ENCODE measurements at regions not wholly inside any gene's neighbourhood (a gene's known extent, or its start where the extent isn't known, plus 50 kb on each side); places are given as distances from the start of the nearest gene placed in this dataset.

DNA sequence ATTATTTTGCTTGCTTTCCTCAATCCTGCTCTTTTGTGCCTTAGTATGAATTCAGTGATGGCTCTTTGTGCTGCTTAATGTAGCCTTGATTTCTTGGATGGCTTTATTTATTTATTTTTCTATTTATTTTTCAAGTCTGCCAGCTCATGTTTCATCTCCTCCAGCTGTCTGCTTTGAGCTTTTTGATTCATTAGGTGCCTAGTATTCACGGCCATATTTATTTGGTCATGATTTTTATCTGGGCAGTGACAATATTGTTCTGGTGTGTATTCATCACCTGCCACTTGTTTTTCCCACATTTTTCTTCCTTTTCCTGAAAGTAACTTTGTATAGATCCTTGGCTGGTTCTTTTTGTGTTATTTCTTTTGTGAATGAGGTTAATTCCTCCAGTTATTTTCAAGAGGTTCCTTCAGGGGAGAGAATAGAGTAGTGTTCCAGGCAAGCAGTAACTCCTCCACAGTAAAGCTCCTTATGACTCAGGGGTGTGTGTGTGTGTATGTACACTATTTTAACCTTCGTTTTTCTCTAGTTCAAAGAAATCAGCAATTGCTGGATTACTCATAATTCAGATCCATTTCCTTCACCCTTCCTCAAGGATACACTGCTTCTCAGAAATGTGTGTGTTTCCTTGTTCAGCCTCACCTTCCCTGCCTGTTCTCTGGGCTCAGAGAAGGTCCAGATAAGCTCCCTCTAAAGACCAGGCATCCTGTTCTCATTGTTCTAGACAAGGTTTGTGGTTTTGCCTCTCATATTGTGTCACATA is 51.6 kb upstream of the PMCH start:
- peak; percentile 3 for DNase-seq (ENCODE audit: unreplicated experiment)
- H3K4me3 Mint-ChIP-seq (ENCODE audit: unreplicated experiment), result no peak overlapping the region
- no peaks in the 10 kb centered on the region for H3K27me3 Mint-ChIP-seq (ENCODE audit: insufficient read depth, unreplicated experiment)

More for the DNA sequence above, 51.6 kb upstream of the PMCH start:
- TF ChIP-seq, protein P1, sequence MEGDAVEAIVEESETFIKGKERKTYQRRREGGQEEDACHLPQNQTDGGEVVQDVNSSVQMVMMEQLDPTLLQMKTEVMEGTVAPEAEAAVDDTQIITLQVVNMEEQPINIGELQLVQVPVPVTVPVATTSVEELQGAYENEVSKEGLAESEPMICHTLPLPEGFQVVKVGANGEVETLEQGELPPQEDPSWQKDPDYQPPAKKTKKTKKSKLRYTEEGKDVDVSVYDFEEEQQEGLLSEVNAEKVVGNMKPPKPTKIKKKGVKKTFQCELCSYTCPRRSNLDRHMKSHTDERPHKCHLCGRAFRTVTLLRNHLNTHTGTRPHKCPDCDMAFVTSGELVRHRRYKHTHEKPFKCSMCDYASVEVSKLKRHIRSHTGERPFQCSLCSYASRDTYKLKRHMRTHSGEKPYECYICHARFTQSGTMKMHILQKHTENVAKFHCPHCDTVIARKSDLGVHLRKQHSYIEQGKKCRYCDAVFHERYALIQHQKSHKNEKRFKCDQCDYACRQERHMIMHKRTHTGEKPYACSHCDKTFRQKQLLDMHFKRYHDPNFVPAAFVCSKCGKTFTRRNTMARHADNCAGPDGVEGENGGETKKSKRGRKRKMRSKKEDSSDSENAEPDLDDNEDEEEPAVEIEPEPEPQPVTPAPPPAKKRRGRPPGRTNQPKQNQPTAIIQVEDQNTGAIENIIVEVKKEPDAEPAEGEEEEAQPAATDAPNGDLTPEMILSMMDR (IDR thresholded peaks at IDR 0.05; ENCODE audit: unreplicated experiment), result no peak
- ChIA-PET POLR2A (no interaction called here), CTCF (interaction anchor here (0.6 to 1.7 kb wide), 5 partner anchors 36 to 236 kb away, joined by 3 to 13 read pairs (median 5); no protein-coding TSS in a partner anchor)
- intact Hi-C loops (cut with micrococcal nuclease), result no loop called here
- H3K27ac Mint-ChIP-seq (ENCODE audit: low read depth, unreplicated experiment), result no peak overlapping the region
- H3K9me3 Mint-ChIP-seq (ENCODE audit: unreplicated experiment), result peaks cover 3% of the 10 kb centered on the region
- no TSS peak for BruUV-seq (replicated peaks)
- no peaks in the 10 kb centered on the region for H3K36me3 Mint-ChIP-seq (ENCODE audit: insufficient read depth, unreplicated experiment)
- no peaks in the 10 kb centered on the region for H3K4me1 Mint-ChIP-seq (ENCODE audit: insufficient read depth, unreplicated experiment)
